Mesodermal cell (in vitro differentiated cells): ENCODE measurements at regions not wholly inside any gene's neighbourhood (a gene's known extent, or its start where the extent isn't known, plus 50 kb on each side); places are given as distances from the start of the nearest gene placed in this dataset.
A peak's percentile ranks its signal among the peaks of the same experiment; 100 is the strongest.

Source experiments
- H3K27ac ChIP-seq: 2 replicates; pipeline ENCODE4 v1.7.0; 2013; ENCODE audit warnings: mild to moderate bottlenecking, low read depth, low read length, moderate library complexity; ENCODE audit not compliant: severe bottlenecking
- H3K36me3 ChIP-seq: 2 replicates; pipeline ENCODE4 v1.7.1; 2013; ENCODE audit warnings: mild to moderate bottlenecking, low read length, moderate library complexity; ENCODE audit not compliant: control insufficient read depth, insufficient read depth
- H3K4me1 ChIP-seq: one replicate; pipeline ENCODE4 v1.7.1; 2013; ENCODE audit warnings: mild to moderate bottlenecking, low read length; ENCODE audit not compliant: insufficient read depth, control insufficient read depth, poor library complexity, severe bottlenecking
- H3K4me3 ChIP-seq: 2 replicates; pipeline ENCODE4 v1.7.0; 2013; ENCODE audit warnings: low read length, control low read depth, mild to moderate bottlenecking; ENCODE audit not compliant: insufficient read depth, poor library complexity, severe bottlenecking; ENCODE audit errors: extremely low read depth
- H3K9me3 ChIP-seq: 2 replicates; pipeline ENCODE4 v1.7.1; 2013; ENCODE audit warnings: mild to moderate bottlenecking, low read length, moderate library complexity; ENCODE audit not compliant: control insufficient read depth
- WGBS, 2 experiments: methylation state at CpG; one replicate each; pipeline ENCODE4 v1.1.5; 2013; ENCODE audit warnings: missing lambda C conversion rate in 2 of 2; ENCODE audit not compliant: insufficient coverage in 2 of 2; 5-methylcytosine and 5-hydroxymethylcytosine counted together

DNA sequence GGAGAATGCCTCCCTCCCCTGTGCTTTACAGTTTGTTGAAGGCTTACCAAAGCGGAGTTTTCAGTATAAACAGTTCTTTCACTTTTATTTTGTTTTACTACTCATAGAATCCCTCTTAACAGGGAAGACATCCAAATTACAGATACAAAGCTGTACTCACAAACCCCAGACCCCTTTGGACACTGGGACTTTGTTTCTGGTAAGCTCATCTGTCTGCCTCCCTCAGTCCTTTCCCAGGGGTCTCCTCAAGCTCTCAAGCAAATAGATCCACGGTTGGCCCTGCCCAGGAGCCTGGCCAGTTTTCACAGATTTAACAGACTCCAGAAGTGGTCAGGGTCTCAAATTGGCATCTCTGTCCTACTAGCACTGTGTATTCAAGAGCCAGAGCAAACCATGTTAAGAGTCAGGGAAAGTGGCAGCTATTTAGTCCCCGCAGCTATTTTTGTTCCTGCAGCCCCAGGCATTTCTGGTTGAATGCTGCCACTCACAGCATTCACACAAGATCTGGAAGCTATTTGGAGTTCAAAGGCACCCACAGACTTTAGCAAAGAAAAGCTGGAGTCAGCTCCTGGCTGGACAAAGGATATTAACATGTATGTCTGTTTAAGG is 54.2 kb downstream of the TMEM100 start:
- 69 to 83% methylated on average over 3 of the region's 3 CpGs for WGBS, 2 experiments
- Histone ChIP-seq H3K27ac (peak overlapping the region; percentile 53), H3K4me3 (no peak overlapping the region), H3K36me3 (no peaks in the 10 kb centered on the region), H3K4me1 (peaks cover 13% of the 10 kb centered on the region), H3K9me3 (no peaks in the 10 kb centered on the region)

DNA sequence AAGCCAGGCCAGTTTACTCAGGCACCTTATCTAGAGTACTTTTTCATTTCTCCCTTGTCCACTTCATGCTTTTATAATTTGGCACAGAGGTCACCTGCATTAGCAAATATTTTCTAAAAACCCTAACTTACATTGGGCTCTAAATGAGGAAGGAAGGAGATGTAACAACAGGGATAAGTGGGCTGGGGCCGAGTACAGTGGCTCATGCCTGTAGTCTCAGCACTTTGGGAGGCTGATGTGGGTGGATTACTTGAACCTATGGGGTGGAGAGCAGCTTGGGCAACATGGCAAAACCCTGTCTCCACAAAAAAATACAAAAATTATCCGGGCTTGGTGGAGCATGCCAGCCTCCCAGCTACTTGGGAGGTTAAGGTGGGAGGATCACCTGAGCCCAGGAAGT is 55.9 kb downstream of the TMEM100 start:
- Histone ChIP-seq H3K36me3 (no peaks in the 10 kb centered on the region), H3K4me3 (no peak overlapping the region), H3K9me3 (no peaks in the 10 kb centered on the region), H3K27ac (no peak overlapping the region), H3K4me1 (peaks cover 13% of the 10 kb centered on the region)
- WGBS, 2 experiments, result no CpG with 5 or more reads among the region's 2 CpGs

- 80 to 94% methylated on average over 1 to 2 of the region's 3 CpGs for WGBS, 2 experiments
- Histone ChIP-seq H3K4me3 (no peak overlapping the region), H3K4me1 (peaks cover 21% of the 10 kb centered on the region)
These were observed 58.4 kb downstream of the TMEM100 start for GRCh38 chr17:55664287-55664686.

GRCh38 chr17:55663400-55663799 is 59.3 kb downstream of the TMEM100 start:
- H3K9me3 ChIP-seq, result no peaks in the 10 kb centered on the region
- H3K4me1 ChIP-seq, result peaks cover 15% of the 10 kb centered on the region
- H3K36me3 ChIP-seq, result no peaks in the 10 kb centered on the region
- H3K4me3 ChIP-seq, result no peak overlapping the region
- H3K27ac ChIP-seq, result no peak overlapping the region

More at GRCh38 chr17:55664287-55664686, 58.4 kb downstream of the TMEM100 start:
- Histone ChIP-seq H3K27ac (no peak overlapping the region), H3K9me3 (no peaks in the 10 kb centered on the region), H3K36me3 (no peaks in the 10 kb centered on the region)

- 90 to 100% methylated on average over 4 to 5 of the region's 10 CpGs for WGBS, 2 experiments
- H3K36me3 ChIP-seq, result no peaks in the 10 kb centered on the region
- H3K27ac ChIP-seq, result no peak overlapping the region
- H3K4me1 ChIP-seq, result peaks cover 8% of the 10 kb centered on the region
- H3K9me3 ChIP-seq, result no peaks in the 10 kb centered on the region
- no peak overlapping the region for H3K4me3 ChIP-seq
These were observed 60.5 kb downstream of the TMEM100 start for GRCh38 chr17:55661963-55662834.

DNA sequence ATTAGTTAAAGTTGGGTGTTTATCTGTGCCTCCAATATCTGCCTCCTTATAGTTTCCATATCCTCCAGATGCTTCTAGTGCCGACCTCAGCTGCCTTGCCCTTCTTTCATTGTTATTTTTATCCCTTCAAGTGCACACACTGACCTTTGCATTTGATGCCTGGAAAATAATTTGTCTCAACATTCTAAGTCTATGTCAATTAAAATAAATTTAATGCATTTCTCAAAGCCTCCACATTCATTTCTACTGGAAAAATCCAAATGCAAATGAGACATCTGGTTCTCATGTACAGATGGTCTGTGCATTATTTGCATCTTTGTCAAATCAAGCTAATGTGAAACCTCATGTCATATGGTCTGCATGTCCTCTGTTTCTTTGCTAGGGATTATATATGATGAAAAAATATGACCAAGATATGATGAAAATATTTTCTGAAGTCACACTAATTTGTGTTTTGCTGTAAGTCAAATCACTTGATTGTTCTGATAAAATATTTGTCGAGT is 61.4 kb downstream of the TMEM100 start:
- Histone ChIP-seq H3K27ac (no peak overlapping the region), H3K9me3 (no peaks in the 10 kb centered on the region), H3K4me3 (no peak overlapping the region), H3K36me3 (no peaks in the 10 kb centered on the region), H3K4me1 (peaks cover 8% of the 10 kb centered on the region)
- WGBS, 2 experiments, result 86 to 94% methylated on average over 1 to 2 of the region's 2 CpGs

DNA sequence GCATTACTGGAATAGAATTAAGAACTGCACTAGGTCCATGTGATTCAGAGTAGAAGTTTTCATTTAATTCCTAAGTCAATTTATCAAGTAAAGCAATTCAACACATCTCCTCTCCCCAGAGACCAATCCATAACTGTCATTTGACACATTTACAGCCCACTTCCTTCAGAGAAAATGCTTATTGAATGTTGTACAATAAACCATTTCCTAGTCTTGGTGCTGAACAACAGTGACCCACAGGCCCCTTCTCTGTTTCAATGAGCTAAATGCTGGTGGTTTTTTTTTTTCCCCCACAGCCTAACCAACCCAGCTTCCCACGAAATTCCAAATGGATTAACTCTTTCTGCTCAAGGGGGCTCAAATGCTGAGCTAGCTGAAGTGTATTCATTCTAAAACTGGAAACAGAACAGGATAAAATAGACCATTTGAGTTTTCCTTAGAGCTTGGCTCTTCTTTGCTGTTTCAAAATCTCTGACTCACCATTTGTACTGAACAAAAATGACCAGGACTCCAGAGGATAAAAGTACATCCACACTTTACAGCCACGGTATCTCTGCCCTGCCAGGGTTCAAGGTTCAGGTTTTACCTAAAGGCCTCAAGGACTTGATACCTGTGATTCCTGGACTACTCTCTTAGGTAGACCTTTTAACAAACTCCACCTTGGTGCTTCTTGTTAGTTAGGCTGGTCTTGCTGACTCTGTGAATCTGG is 62.3 kb downstream of the TMEM100 start:
- no peaks in the 10 kb centered on the region for H3K9me3 ChIP-seq
- no peaks in the 10 kb centered on the region for H3K36me3 ChIP-seq
- no peak overlapping the region for H3K4me3 ChIP-seq
- peak overlapping the region; percentile 66 for H3K27ac ChIP-seq
- WGBS, 2 experiments, result 67 to 80% methylated on average over 1 of the region's 2 CpGs
- peaks cover 8% of the 10 kb centered on the region for H3K4me1 ChIP-seq

GRCh38 chr17:55659661-55660060 is 63.0 kb downstream of the TMEM100 start:
- Histone ChIP-seq H3K27ac (no peak overlapping the region), H3K36me3 (no peaks in the 10 kb centered on the region), H3K4me1 (peaks cover 8% of the 10 kb centered on the region)

DNA sequence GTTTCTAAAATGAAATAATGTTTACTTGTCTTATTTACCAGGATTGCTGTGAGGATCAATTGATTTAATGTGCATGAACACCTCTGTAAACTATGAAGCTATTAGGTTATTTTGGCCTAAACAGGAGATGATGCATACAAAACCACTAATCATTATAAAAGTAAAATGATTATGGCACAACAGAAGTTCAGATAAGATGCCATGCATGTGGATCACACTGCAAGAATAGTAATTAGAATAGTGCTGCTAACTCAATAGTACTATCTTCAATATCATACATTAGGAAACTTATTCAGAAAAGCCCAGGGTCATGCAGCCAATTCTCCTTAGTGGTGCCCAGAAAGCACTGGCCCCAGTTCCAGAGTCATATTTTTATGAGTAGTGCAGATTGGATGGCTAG is 66.9 kb downstream of the TMEM100 start:
- Histone ChIP-seq H3K9me3 (no peaks in the 10 kb centered on the region), H3K4me1 (peaks cover 7% of the 10 kb centered on the region), H3K27ac (no peak overlapping the region), H3K4me3 (no peak overlapping the region), H3K36me3 (no peaks in the 10 kb centered on the region)

More at GRCh38 chr17:55659661-55660060, 63.0 kb downstream of the TMEM100 start:
- no peak overlapping the region for H3K4me3 ChIP-seq
- H3K9me3 ChIP-seq, result no peaks in the 10 kb centered on the region
- WGBS, 2 experiments, result 88 to 100% methylated on average over 1 of the region's 2 CpGs

GRCh38 chr17:55654821-55655220 is 67.8 kb downstream of the TMEM100 start:
- Histone ChIP-seq H3K4me3 (no peak overlapping the region), H3K36me3 (no peaks in the 10 kb centered on the region), H3K9me3 (no peaks in the 10 kb centered on the region), H3K4me1 (peaks cover under 1% of the 10 kb centered on the region), H3K27ac (no peak overlapping the region)
- 87 to 91% methylated on average over 2 to 4 of the region's 5 CpGs for WGBS, 2 experiments
